Spleen (tissue), 7 donors: ENCODE measurements at regions not wholly inside any gene's neighbourhood (a gene's known extent, or its start where the extent isn't known, plus 50 kb on each side); places are given as distances from the start of the nearest gene placed in this dataset.

Experiments
- CTCF ChIP-seq, 11 experiments: fragments of 200-600 bp in 7 of 11; fragments of 450-650 bp in 4 of 11; sonication (generic) in 4 of 11; IDR thresholded peaks in 8 of 11; conservative IDR thresholded peaks in 3 of 11; 1 replicate in 7 of 11; 2 replicates in 4 of 11; pipeline versions ENCODE4 v1.4.0 to v1.8.0; 2016 to 2021; ENCODE audit warnings: antibody characterized with exemption in 11 of 11, inconsistent platforms in 4 of 11, mild to moderate bottlenecking in 1 of 11
- POLR2AphosphoS5 ChIP-seq, 3 donors: sonication (generic); formaldehyde crosslinking; IDR thresholded peaks; one replicate each; pipeline ENCODE4 v1.5.1; 2017; ENCODE audit warnings: antibody characterized with exemption in 3 of 3
- donor health status: DM: no; HTN: no; CAD: no; lungs with moderate emphysema.
- donor health status: DM: no; HTN: no; CAD: no.
- donor health status: DM: no; HTN: no; CAD: no.

- no peak for TF ChIP-seq CTCF (IDR thresholded peaks at IDR 0.05 in 8 of 11, conservative IDR thresholded peaks at IDR 0.05 in 3 of 11)
- no peak for TF ChIP-seq POLR2AphosphoS5 (IDR thresholded peaks at IDR 0.05)
Observed at GRCh38 chr13:32946558-32946957, 69.7 kb upstream of the KL start.
